ENCODE measurements at regions not wholly inside any gene's neighbourhood (a gene's known extent, or its start where the extent isn't known, plus 50 kb on each side); places are given as distances from the start of the nearest gene placed in this dataset.

- no peak for TF ChIP-seq CTCF (conservative IDR thresholded peaks at IDR 0.05)
- DNase-seq = no peak
- Histone ChIP-seq H3K56ac (ENCODE audit: insufficient read length, low read depth, low read length) (no peak overlapping the region), H3K79me1 (ENCODE audit: insufficient read depth, low read depth, low read length, poor library complexity, severe bottlenecking) (no peaks in the 10 kb centered on the region), H3T11ph (ENCODE audit: low read length) (no peak overlapping the region), H2BK15ac (ENCODE audit: low read depth, low read length) (no peak overlapping the region), H2AFZ (ENCODE audit: low read length) (no peak overlapping the region), H2BK5ac (ENCODE audit: insufficient read length, low read length) (no peak overlapping the region), H2AK5ac (ENCODE audit: insufficient read length, low read length) (no peak overlapping the region), H4K5ac (ENCODE audit: insufficient read length, low read depth, low read length) (no peak overlapping the region), H3K23ac (ENCODE audit: insufficient read length, low read depth, low read length) (no peak overlapping the region), H3K18ac (ENCODE audit: insufficient read length, low read depth, low read length) (no peak overlapping the region), H3K4ac (ENCODE audit: low read depth, low read length) (no peak overlapping the region), H3K4me1 (ENCODE audit: insufficient read depth, low read length) (no peaks in the 10 kb centered on the region), H2BK20ac (ENCODE audit: low read depth, low read length, poor library complexity, severe bottlenecking) (no peak overlapping the region), H4K91ac (ENCODE audit: insufficient read length, low read depth, low read length) (no peak overlapping the region), H3K79me2 (ENCODE audit: insufficient read depth, low read length) (no peaks in the 10 kb centered on the region), H2BK12ac (ENCODE audit: insufficient read length, low read depth, low read length) (no peak overlapping the region), H2BK120ac (ENCODE audit: low read depth, low read length, poor library complexity, severe bottlenecking) (no peak overlapping the region), H3K27ac (ENCODE audit: insufficient read length, low read depth, low read length) (no peak overlapping the region), H3K23me2 (ENCODE audit: insufficient read length, low read depth, low read length, poor library complexity, severe bottlenecking) (no peaks in the 10 kb centered on the region), H4K20me1 (ENCODE audit: control insufficient read depth, insufficient read depth, insufficient read length) (no peaks in the 10 kb centered on the region), H4K8ac (replicated peaks; ENCODE audit: insufficient read length, low read depth, low read length) (no peak overlapping the region), H3K9ac (ENCODE audit: extremely low read depth, insufficient read length, low read length) (no peak overlapping the region), H3K9me3 (ENCODE audit: control insufficient read depth, low read depth, low read length) (no peaks in the 10 kb centered on the region), H3K27me3 (ENCODE audit: insufficient read depth, low read length) (no peaks in the 10 kb centered on the region), H3K4me2 (ENCODE audit: insufficient read depth, insufficient read length, low read length) (no peak overlapping the region), H3K14ac (ENCODE audit: insufficient read depth, low read length) (no peak overlapping the region)
- peaks cover under 1% of the 10 kb centered on the region for H3K27me3 Mint-ChIP-seq (ENCODE audit: low read depth)
- no peak overlapping the region for H3K4me3 Mint-ChIP-seq
- H3K9me3 Mint-ChIP-seq = peaks cover 0 to 3% of the 10 kb centered on the region in 2 experiments; a peak in 1 of 5 replicates
- H3K27ac Mint-ChIP-seq = no peak overlapping the region
- peaks cover 0 to 3% of the 10 kb centered on the region in 2 experiments; a peak in 1 of 4 replicates for H3K4me1 Mint-ChIP-seq
- no CpG with 5 or more reads among the region's 8 CpGs for WGBS (ENCODE audit: extremely low coverage, insufficient read length, low lambda C conversion rate)
- H3K36me3 Mint-ChIP-seq (ENCODE audit: insufficient read depth in 1 of 3, low read depth in 3 of 3) = no peaks in the 10 kb centered on the region
These were observed 98.8 kb downstream of the CTAGE1 start for GRCh38 chr18:22318745-22319407.
